ENCODE measurements at regions not wholly inside any gene's neighbourhood (a gene's known extent, or its start where the extent isn't known, plus 50 kb on each side); places are given as distances from the start of the nearest gene placed in this dataset.

- DNase-seq (ENCODE audit: low spot score in 2 of 2) = no peak
- intact Hi-C loops (cut with DNase I) = no loop called here
- no peaks in the 10 kb centered on the region for H3K27me3 ChIP-seq
These were observed 63.5 kb upstream of the FGGY start for GRCh38 chr1:59233444-59233843.

GRCh38 chr1:59236721-59237545, 60.0 kb upstream of the FGGY start:
- TF ChIP-seq CTCF (IDR thresholded peaks at IDR 0.05) = no peak
- no peaks in the 10 kb centered on the region for H3K9me3 ChIP-seq
- intact Hi-C loops (cut with DNase I) = no loop called here
- no peaks in the 10 kb centered on the region for H3K27me3 ChIP-seq
- H3K36me3 ChIP-seq = no peaks in the 10 kb centered on the region
- DNase-seq (ENCODE audit: low spot score in 2 of 2) = no peak
- H3K4me3 ChIP-seq = no peak overlapping the region
- no peak overlapping the region for H3K27ac ChIP-seq
- peaks cover 0 to 4% of the 10 kb centered on the region in 2 donors for H3K4me1 ChIP-seq

More at GRCh38 chr1:59233444-59233843, 63.5 kb upstream of the FGGY start:
- H3K4me3 ChIP-seq = no peak overlapping the region
- no peak for TF ChIP-seq CTCF (IDR thresholded peaks at IDR 0.05)
- no peaks in the 10 kb centered on the region for H3K36me3 ChIP-seq
- H3K9me3 ChIP-seq = no peaks in the 10 kb centered on the region
- H3K27ac ChIP-seq = no peak overlapping the region
- H3K4me1 ChIP-seq = peaks cover 0 to 15% of the 10 kb centered on the region in 2 donors

DNA sequence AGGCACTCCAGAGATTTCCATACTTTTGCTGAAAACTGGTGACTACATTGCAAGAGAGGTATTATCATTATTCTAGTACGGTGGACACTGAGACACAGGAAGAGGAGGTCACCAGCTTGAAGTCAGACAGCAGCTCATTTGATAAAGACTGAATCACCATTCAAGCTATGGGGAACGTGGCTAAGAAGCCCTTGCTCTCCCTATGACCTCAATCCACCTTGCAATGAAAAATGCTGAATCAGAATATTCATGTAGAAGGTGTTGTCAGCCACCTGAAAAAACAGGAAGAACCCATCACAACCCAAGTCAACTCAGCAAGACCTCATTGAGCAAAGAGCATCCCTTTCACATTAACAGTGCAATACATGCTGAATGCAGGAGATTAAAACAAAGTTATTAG, 59.0 kb upstream of the FGGY start:
- no peak for TF ChIP-seq CTCF (IDR thresholded peaks at IDR 0.05)
- Histone ChIP-seq H3K27ac (no peak overlapping the region), H3K27me3 (no peaks in the 10 kb centered on the region), H3K4me3 (no peak overlapping the region), H3K9me3 (no peaks in the 10 kb centered on the region), H3K36me3 (no peaks in the 10 kb centered on the region), H3K4me1 (no peaks in the 10 kb centered on the region)
- intact Hi-C loops (cut with DNase I) = no loop called here
- no peak for DNase-seq (ENCODE audit: low spot score in 2 of 2)

- Histone ChIP-seq H3K4me1 (no peaks in the 10 kb centered on the region), H3K9me3 (no peaks in the 10 kb centered on the region), H3K4me3 (no peak overlapping the region), H3K27me3 (no peaks in the 10 kb centered on the region), H3K27ac (no peak overlapping the region), H3K36me3 (no peaks in the 10 kb centered on the region)
- no peak for DNase-seq (ENCODE audit: low spot score in 2 of 2)
- intact Hi-C loops (cut with DNase I) = no loop called here
- TF ChIP-seq CTCF (IDR thresholded peaks at IDR 0.05) = no peak
These were observed 58.5 kb upstream of the FGGY start for GRCh38 chr1:59238333-59238934.

- Histone ChIP-seq H3K27me3 (no peaks in the 10 kb centered on the region), H3K4me1 (no peaks in the 10 kb centered on the region), H3K27ac (no peak overlapping the region), H3K9me3 (no peaks in the 10 kb centered on the region), H3K36me3 (no peaks in the 10 kb centered on the region), H3K4me3 (no peak overlapping the region)
- no peak for DNase-seq (ENCODE audit: low spot score in 2 of 2)
- no peak for TF ChIP-seq CTCF (IDR thresholded peaks at IDR 0.05)
- intact Hi-C loops (cut with DNase I) = no loop called here
These were observed 57.9 kb upstream of the FGGY start for GRCh38 chr1:59238993-59239392.

Data from ascending aorta (tissue), 2 donors.